HepG2 (cell line): ENCODE measurements at regions not wholly inside any gene's neighbourhood (a gene's known extent, or its start where the extent isn't known, plus 50 kb on each side); places are given as distances from the start of the nearest gene placed in this dataset.

Source experiments
- ATAC-seq: fragments of 200-7000 bp; cut with Tn5 transposase; 3 replicates; pipeline ENCODE4 v1.9.1; 2020; ENCODE audit warnings: mild to moderate bottlenecking, moderate library complexity
- BruUV-seq: library from RNA; stranded (reverse); fragments of 400-500 nt; replicated peaks from 2 replicates; lab custom pipeline; 2021; lab: Mats Ljungman, UMichigan
- CTCF ChIA-PET: fragments of 300-600 bp; formaldehyde crosslinking; extraction: SDS; loops from one replicate; lab custom pipeline; 2021; ENCODE audit warnings: low total read pairs, inconsistent platforms, low intra/inter-chr PET ratio; lab: Yijun Ruan, JAX
- POLR2A ChIA-PET: fragments of 350-600 bp; sonication (Branson Sonifier 250); formaldehyde crosslinking; loops from one replicate; lab custom pipeline; 2020; ENCODE audit warnings: antibody characterized with exemption, inconsistent platforms; lab: Yijun Ruan, JAX
- DNase-seq: peaks from one replicate; pipeline ENCODE4 v3.0.0-alpha.2; 2015; ENCODE audit warnings: low spot score
- FAIRE-seq: peaks from 3 replicates; lab custom pipeline; 2011; peaks lifted over from hg19 to GRCh38; lab: Jason Lieb, UNC
- H2AFZ ChIP-seq: one replicate; pipeline ENCODE4 v1.6.1; 2011; ENCODE audit warnings: low read length, inconsistent platforms
- H3K27ac ChIP-seq: fragments of 300-600 bp; 3 replicates; pipeline ENCODE4 v1.8.0; 2011; ENCODE audit warnings: mixed run types, mild to moderate bottlenecking, mixed read lengths, low read length, inconsistent platforms; ENCODE audit not compliant: insufficient read depth; ENCODE audit errors: extremely low read length
- H3K27me3 ChIP-seq, 2 experiments: fragments of 200-600 bp in 1 of 2; 2 replicates in 1 of 2; 3 replicates in 1 of 2; pipeline versions ENCODE4 v1.6.0 to v1.8.0; 2011; ENCODE audit warnings: low read length in 2 of 2, mild to moderate bottlenecking in 2 of 2, moderate library complexity in 2 of 2, inconsistent platforms in 1 of 2; ENCODE audit not compliant: insufficient read depth in 2 of 2, control insufficient read depth in 1 of 2
- H3K36me3 ChIP-seq, 2 experiments: fragments of 200-600 bp in 1 of 2; replicated peaks in 1 of 2; 2 replicates in 1 of 2; 3 replicates in 1 of 2; pipeline versions ENCODE4 v1.5.1 to v1.8.0; 2011; ENCODE audit warnings: low read length in 2 of 2, inconsistent platforms in 1 of 2; ENCODE audit not compliant: insufficient read depth in 2 of 2, control insufficient read depth in 1 of 2
- H3K4me1 ChIP-seq: 2 replicates; pipeline ENCODE4 v1.5.1; 2012; ENCODE audit warnings: low read length, inconsistent platforms; ENCODE audit not compliant: insufficient read depth
- H3K4me2 ChIP-seq: 2 replicates; pipeline ENCODE4 v1.6.0; 2011; ENCODE audit warnings: low read depth, low read length, inconsistent platforms
- H3K4me3 ChIP-seq, 3 experiments: fragments of 200-600 bp in 1 of 3; sonication (generic), shearing (Covaris generic) in 1 of 3; replicated peaks in 1 of 3; 2 replicates each; pipeline ENCODE4 v1.5.1; 2011 to 2016; ENCODE audit warnings: low read length in 3 of 3, inconsistent platforms in 2 of 3, low read depth in 2 of 3, mild to moderate bottlenecking in 2 of 3, control low read depth in 1 of 3, mixed read lengths in 1 of 3; ENCODE audit not compliant: insufficient read depth in 1 of 3
- H3K79me2 ChIP-seq: one replicate; pipeline ENCODE4 v1.6.1; 2011; ENCODE audit warnings: low read length, inconsistent platforms; ENCODE audit not compliant: insufficient read depth
- H3K9ac ChIP-seq: 2 replicates; pipeline ENCODE4 v1.6.0; 2011; ENCODE audit warnings: mild to moderate bottlenecking, low read depth, low read length, inconsistent platforms; ENCODE audit not compliant: insufficient read depth
- H3K9me3 ChIP-seq: 2 replicates; pipeline ENCODE4 v1.5.1; 2012; ENCODE audit warnings: mild to moderate bottlenecking, low read length
- H4K20me1 ChIP-seq: 2 replicates; pipeline ENCODE4 v1.6.0; 2011; ENCODE audit warnings: inconsistent platforms, mild to moderate bottlenecking, low read length, moderate library complexity; ENCODE audit not compliant: insufficient read depth
- ATF4 ChIP-seq, 2 experiments: fragments of 450-650 bp in 1 of 2; sonication (generic) in 1 of 2; formaldehyde crosslinking; IDR thresholded peaks; 2 replicates each; pipeline versions ENCODE4 v1.5.0 to v1.8.0; 2020 to 2022; ENCODE audit warnings: mild to moderate bottlenecking in 1 of 2, missing genetic modification reagents in 1 of 2
- CREB3 ChIP-seq: sonication (generic); formaldehyde crosslinking; IDR thresholded peaks from 2 replicates; pipeline ENCODE4 v1.5.0; 2020; ENCODE audit warnings: missing genetic modification reagents
- E2F2 ChIP-seq: sonication (generic); formaldehyde crosslinking; IDR thresholded peaks from 2 replicates; pipeline ENCODE4 v1.4.0; 2020; ENCODE audit warnings: missing genetic modification reagents, borderline replicate concordance
- FUBP1 ChIP-seq: sonication (generic); formaldehyde crosslinking; IDR thresholded peaks from 2 replicates; pipeline ENCODE4 v1.5.1; 2020; ENCODE audit warnings: missing genetic modification reagents, mild to moderate bottlenecking, borderline replicate concordance
- GTF3A ChIP-seq: sonication (generic); formaldehyde crosslinking; conservative IDR thresholded peaks from 2 replicates; pipeline ENCODE4 v1.4.0; 2020; ENCODE audit warnings: mild to moderate bottlenecking, missing genetic modification reagents
- IKZF1 ChIP-seq: fragments of 450-650 bp; IDR thresholded peaks from 2 replicates; pipeline ENCODE4 v1.7.1; 2016
- KLF6 ChIP-seq: IDR thresholded peaks from 2 replicates; pipeline ENCODE4 v1.8.0; 2016; ENCODE audit warnings: missing biosample characterization, missing genetic modification reagents
- MAF1 ChIP-seq: sonication (generic); formaldehyde crosslinking; IDR thresholded peaks from 2 replicates; pipeline ENCODE4 v1.5.0; 2020; ENCODE audit warnings: missing genetic modification reagents, borderline replicate concordance
- MAX ChIP-seq: IDR thresholded peaks from 2 replicates; pipeline ENCODE4 v1.6.1; 2012; ENCODE audit warnings: inconsistent platforms
- MEF2D ChIP-seq: sonication (generic); formaldehyde crosslinking; IDR thresholded peaks from 2 replicates; pipeline ENCODE4 v1.5.1; 2020; ENCODE audit warnings: mild to moderate bottlenecking, missing genetic modification reagents
- NFKB2 ChIP-seq: sonication (generic); formaldehyde crosslinking; IDR thresholded peaks from 2 replicates; pipeline ENCODE4 v1.4.0; 2020; ENCODE audit warnings: missing genetic modification reagents, borderline replicate concordance
- POLR2G ChIP-seq: fragments of 200-400 bp; formaldehyde crosslinking; IDR thresholded peaks from 2 replicates; pipeline ENCODE4 v1.6.1; 2018; ENCODE audit warnings: mild to moderate bottlenecking, low read depth, low read length, moderate library complexity
- TOPORS ChIP-seq: sonication (generic); formaldehyde crosslinking; IDR thresholded peaks from 2 replicates; pipeline ENCODE4 v1.8.0; 2023; ENCODE audit warnings: mild to moderate bottlenecking, missing genetic modification reagents
- ZBTB34 ChIP-seq: sonication (generic); formaldehyde crosslinking; IDR thresholded peaks from 2 replicates; pipeline ENCODE4 v1.8.0; 2022; ENCODE audit warnings: mild to moderate bottlenecking, missing genetic modification reagents
- ZNF20 ChIP-seq: sonication (generic); formaldehyde crosslinking; IDR thresholded peaks from 2 replicates; pipeline ENCODE4 v1.4.0; 2020; ENCODE audit warnings: mild to moderate bottlenecking, moderate library complexity, missing genetic modification reagents
- ZNF562 ChIP-seq: sonication (generic); formaldehyde crosslinking; IDR thresholded peaks from 2 replicates; pipeline ENCODE4 v1.8.0; 2022; ENCODE audit warnings: missing genetic modification reagents, borderline replicate concordance
- WGBS: methylation state at CpG from one replicate; pipeline ENCODE4 v1.1.6; 2017; ENCODE audit warnings: low lambda C conversion rate; 5-methylcytosine and 5-hydroxymethylcytosine counted together
- in situ Hi-C: cut with HindIII; loops from 2 replicates; pipeline ENCODE4 v1.10.0; 2017; ENCODE audit warnings: low pct_unique_long_range_greater_than_20kb; ENCODE audit not compliant: extremely low pct_ligation_motif_present
- intact Hi-C: fragments of 100-400 bp; cut with micrococcal nuclease; formaldehyde crosslinking; loops from one replicate; pipeline ENCODE4 v1.10.0; 2022; ENCODE audit not compliant: unreplicated experiment

GRCh38 chr6:15881150-15881549 lies 218.3 kb upstream of the DTNBP1 start:
- intact Hi-C loops (no loop called here), in situ Hi-C loops (no loop called here)
- H3K4me2 ChIP-seq = no peak overlapping the region
- no peaks in the 10 kb centered on the region for H3K4me1 ChIP-seq
- ATAC-seq = no peak
- no peaks in the 10 kb centered on the region for H3K36me3 ChIP-seq
- FAIRE-seq = no peak
- no peak for DNase-seq
- H3K9me3 ChIP-seq = no peaks in the 10 kb centered on the region
- ChIA-PET POLR2A (no interaction called here), CTCF (no interaction called here)
- no peaks in the 10 kb centered on the region for H3K79me2 ChIP-seq
- 13% methylated on average over 3 of the region's 3 CpGs for WGBS
- no peak overlapping the region for H3K27ac ChIP-seq
- TF ChIP-seq ZNF20 (no peak), MAF1 (CRISPR knock-in tag) (no peak), FUBP1 (CRISPR knock-in tag) (no peak), MEF2D (CRISPR knock-in tag) (no peak), ZNF562 (CRISPR knock-in tag) (no peak), IKZF1 (no peak), ATF4 (CRISPR knock-in tag; IDR thresholded peaks at IDR 0.05) (no peak), GTF3A (no peak), E2F2 (CRISPR knock-in tag) (no peak), MAX (no peak), POLR2G (no peak), CREB3 (CRISPR knock-in tag) (no peak), ZBTB34 (CRISPR knock-in tag) (no peak), TOPORS (CRISPR knock-in tag) (no peak), NFKB2 (CRISPR knock-in tag) (no peak), KLF6 (CRISPR knock-in tag) (no peak)
- H3K27me3 ChIP-seq = peaks cover 1 to 5% of the 10 kb centered on the region in 2 experiments; a peak in 3 of 5 replicates
- H3K4me3 ChIP-seq = no peak overlapping the region
- no peak overlapping the region for H2AFZ ChIP-seq
- H3K9ac ChIP-seq = no peak overlapping the region
- no TSS peak for BruUV-seq
- H4K20me1 ChIP-seq = no peaks in the 10 kb centered on the region
